HG02763 (cell line): ENCODE measurements at regions not wholly inside any gene's neighbourhood (a gene's known extent, or its start where the extent isn't known, plus 50 kb on each side); places are given as distances from the start of the nearest gene placed in this dataset.

Experiments used
- ATAC-seq: cut with Tn5 transposase; IDR thresholded peaks from one replicate; pipeline ENCODE4 v1.9.1; 2021; ENCODE audit warnings: mild to moderate bottlenecking, moderate library complexity; ENCODE audit not compliant: unreplicated experiment

DNA sequence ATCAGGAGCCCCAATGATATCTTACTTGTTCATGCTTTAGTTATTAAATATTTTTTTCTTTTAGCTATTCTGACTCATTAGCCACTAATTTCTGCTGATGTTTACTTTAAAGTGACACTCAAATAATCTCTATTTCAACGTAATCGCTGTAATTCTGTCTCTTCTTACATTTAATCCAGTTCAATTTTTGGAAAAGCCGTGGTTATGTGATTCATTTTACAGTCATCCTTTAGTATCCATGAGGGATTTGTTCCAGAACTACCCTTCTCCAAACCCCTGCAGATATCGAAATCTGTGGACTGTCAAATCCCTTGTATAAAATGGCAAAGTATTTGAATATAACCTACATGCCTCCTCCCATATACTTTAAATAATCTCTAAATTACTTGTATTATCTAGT is 1103.4 kb downstream of the LRFN5 start:
- ATAC-seq: no peak

DNA sequence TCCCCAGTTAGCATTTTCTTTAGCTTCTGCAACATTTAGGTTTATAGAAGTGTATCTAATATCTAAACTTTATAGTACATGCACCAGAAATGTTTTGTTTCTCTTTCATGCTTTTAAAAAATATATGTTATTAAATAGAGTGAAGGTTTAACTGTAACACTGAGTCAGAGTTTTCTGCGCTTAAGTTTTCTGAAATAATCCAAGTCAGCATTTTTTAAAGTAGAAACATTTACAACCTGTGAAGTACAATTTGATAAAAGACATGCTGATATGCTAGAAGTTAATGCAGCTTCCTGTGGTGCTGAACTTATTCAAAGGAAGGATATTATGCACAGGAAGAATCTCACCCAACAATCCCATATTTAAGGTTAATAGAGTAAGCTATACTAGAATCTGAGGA is 1096.8 kb downstream of the LRFN5 start:
- ATAC-seq: no peak

DNA sequence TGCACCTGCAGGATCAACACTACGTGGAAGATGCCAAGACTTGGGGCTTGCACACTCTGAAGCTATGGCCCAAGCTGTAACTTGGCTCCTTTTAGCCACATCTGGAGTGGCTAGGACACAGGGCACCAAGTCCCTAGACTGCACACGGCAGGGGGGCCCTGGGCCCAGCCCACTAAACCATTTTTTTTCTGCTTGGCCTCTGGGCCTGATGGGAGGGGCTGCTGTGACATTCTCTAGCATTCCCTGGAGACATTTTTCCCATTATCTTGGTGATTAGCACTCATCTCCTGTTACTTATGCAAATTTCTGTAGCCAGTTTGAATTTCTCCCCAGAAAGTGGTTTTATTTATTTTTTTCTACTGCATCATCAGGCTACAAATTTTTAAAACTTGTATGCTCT is 1080.7 kb downstream of the LRFN5 start:
- no peak for ATAC-seq

DNA sequence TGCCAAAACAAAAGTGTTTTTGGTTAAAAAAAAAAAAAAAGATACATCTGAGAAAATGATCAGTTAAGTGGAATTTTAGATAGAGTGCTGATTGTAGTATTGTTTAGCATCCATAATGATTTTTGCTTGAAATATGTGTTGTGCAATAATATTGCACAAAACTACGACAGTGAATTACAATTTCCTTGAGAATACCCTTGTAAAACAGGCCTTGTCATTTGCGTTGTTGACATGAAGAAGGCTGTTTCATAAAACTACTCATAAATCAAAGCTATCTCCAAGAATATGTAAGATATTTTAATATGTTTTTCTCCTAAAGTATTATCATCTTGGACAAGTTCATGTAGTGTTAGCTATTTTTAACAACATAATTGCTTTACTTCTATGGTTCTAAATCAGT is 1077.0 kb downstream of the LRFN5 start:
- ATAC-seq: no peak

DNA sequence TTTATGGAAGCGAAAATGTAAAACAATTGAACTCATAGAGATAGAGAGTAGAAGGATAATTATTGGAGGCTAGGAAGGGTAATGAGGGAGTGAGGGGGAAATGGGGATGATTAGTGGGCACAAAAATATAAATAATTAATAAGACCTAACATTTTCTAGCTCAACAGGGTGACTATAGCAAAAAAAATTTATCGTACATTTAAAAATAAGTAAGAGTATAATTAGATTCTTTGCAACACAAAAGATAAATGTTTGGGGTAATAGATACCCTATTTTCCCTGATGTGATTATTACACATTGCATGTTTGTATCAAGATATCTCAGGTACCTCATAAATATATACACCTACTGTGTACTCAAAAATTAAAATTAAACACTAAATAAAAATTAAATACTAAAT is 1070.0 kb downstream of the LRFN5 start:
- ATAC-seq: no peak

DNA sequence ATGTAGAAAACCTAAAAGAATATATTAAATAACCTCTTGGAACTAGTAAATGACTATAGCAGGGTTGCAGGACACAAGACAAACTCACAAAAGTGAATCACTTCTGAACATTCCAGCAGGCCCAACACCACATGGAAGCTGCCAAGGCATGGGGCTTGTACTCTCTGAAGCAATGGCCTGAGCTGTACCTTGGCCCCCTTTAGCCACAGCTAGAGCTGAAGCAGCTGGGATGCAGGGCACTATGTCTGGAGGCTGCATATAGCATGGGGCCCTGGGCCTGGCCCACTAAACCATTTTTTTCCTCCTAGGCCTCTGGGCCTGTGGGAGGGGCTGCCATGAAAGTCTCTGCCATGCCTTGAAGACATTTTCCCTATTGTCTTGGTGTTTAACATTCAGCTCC is 1067.3 kb downstream of the LRFN5 start:
- no peak for ATAC-seq

DNA sequence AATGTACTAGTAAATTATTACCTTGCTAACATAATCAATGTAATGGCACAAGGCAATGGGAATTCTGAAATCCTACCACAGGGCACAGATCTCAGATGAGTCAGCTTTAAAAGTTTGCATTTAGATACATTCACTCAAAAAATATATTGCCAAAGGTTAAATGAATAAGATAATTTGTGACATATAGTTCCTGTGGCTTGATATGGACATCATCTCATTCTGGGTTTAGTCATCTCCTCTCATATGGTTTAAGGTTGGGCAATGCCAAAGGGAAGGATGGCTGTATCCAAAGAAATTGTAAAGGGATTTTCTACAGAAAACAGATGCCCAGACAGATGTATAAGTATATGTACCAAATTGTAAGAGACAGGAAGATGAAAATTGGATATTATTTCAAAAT is 1065.0 kb downstream of the LRFN5 start:
- no peak for ATAC-seq

DNA sequence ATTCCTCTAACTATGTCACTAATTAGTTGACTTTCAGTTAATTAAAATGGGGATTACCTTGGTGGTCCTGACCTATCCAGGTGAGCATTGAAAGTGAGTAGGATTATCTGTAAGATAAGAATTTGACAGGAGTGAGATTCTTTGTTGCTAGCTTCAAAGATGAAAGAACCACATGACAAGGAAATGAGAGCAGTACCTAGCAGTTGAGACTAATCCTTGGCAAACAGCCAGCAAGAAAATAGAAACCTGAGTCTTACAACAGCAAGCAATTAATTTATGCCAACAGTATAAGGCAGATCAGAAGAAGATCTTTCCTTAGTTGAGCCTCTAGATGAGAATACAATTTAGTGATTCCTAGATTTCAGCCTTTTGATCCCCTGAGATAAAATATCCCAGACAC is 1058.4 kb downstream of the LRFN5 start:
- ATAC-seq: no peak

DNA sequence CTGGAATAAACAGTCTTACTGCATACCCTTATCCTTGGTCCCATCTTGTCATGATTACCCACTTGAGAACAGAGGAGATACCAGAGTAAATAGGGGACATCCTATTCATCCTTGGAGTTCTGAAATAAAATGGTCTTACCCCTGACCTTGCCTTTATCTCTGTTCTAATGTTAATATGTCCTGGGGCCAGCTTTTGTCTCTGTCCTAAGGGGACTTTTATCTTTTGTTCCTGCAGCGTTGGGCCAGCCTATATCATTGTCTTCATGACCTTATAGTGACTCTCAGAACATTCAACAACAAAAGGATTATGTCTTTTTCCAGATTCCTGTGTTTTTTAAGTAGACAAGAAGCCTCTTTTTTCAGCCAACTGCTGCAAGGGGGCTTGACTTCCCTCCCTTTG is 1057.5 kb downstream of the LRFN5 start:
- ATAC-seq: no peak

DNA sequence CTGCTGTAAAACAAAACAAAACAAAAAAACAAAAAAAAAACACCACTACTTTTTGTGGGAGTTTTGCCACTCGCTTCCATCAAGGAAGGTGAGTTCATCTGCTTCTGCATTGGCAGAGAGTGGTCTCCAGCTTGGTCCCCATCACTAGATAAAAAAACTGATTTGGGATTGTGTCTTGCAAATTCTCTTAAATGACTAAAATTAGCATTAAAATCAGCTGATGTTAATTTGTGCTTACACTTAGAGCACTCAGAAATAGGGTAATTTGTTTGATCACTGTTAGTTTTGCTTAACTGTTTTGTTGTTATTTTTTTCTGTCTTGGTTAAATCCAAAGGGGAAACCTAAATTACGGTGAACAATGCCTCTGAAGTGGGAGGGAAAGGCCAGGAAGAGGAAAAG is 1048.0 kb downstream of the LRFN5 start:
- ATAC-seq: no peak

DNA sequence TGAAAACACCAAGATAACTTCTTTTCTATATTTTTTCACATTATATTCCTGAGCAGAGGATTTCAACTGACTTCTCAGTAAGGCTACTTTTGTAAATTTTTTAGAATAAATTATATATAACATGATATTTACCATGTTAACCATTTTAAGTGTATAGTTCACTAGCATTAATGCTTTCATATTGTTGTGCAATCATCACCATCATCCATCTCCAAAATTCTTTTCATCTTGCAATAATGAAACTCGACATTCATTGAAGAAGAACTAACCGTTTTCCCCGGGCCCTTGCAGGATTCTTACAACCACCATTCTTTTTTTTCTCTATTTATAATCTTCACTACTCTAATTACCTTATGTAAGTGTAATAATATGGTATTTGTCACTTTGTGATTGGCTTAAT is 1036.1 kb downstream of the LRFN5 start:
- no peak for ATAC-seq

DNA sequence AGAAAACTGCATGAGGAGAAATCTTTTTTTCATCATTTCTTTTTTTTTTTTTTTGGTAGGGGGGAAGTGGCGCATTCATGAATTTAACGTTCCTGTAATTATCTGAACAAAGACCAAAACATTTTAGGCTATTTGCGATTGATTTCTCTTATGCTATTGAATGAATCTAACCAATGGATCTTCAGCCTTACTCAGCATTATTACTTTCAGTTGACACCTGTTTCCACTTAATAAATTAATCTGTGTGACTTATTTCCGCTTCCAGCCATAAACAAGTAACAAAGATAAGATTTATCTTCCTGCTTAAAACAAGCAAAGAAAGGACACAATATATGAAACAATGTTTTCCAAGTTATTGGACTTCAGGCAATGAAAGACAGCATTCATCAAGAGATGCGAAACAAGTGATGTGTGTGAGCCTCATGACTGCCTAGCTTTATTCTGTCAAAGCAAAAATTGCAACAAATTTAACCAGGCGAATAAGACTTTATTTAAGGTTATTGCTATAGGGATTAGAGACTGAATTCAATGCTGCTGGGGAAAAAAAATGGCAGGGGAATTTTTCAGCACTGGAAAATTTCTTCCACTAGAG is 1026.9 kb downstream of the LRFN5 start:
- ATAC-seq: no peak

DNA sequence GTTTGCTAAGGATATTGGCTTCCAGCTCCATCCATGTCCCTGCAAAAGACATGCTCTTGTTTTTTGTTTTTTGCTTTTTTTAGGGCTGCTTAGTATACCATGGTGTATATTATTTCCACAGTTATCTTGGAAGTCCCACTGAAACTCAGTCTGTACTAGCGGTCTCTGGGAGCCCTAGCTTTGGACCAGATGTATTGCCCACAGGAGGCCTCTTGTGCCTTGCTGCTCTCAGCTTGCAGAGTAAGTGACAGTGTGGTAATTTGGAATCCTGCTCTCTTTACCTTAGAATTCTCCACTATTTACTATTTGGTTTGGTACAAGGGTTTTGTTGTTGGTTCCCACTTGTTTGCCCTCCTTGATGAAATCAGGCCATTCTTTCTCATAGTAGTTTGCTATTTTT is 1022.9 kb downstream of the LRFN5 start:
- ATAC-seq: no peak

DNA sequence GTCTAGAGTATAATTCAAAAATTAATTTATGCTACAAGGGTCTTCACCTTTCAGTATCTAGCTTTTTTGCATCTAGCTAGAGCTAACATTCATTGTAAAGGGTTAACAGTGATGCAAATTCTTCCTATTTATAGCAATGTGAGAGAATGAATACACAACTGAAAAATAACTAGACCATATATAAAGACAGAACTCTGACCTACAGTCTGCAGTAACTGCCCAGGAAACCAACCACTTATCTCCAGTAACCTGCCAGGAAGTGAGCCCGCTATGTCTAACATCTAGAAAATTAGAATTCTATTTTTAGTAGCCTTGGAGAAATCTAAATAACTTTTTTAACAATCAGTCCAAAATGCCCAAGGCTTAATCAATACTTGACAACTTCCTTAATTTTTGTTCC is 1021.9 kb downstream of the LRFN5 start:
- no peak for ATAC-seq

DNA sequence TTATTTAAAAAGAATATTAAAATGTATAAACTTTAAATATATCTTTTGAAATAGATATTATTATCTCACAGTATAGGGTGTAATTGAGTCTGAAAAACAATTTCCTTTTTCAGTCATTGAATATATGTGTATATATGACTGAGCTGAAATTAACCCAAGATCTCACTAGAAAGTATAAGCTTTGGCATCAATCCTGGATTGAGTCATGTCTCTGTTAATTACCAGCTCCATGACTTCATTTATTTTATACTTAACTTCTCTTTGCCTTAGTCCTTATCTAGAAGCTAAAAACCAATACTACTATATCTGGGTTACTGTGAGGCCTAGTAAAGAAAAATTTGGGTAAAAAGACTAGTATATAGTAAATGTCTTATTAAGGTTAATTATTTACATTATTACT is 1020.3 kb downstream of the LRFN5 start:
- no peak for ATAC-seq

DNA sequence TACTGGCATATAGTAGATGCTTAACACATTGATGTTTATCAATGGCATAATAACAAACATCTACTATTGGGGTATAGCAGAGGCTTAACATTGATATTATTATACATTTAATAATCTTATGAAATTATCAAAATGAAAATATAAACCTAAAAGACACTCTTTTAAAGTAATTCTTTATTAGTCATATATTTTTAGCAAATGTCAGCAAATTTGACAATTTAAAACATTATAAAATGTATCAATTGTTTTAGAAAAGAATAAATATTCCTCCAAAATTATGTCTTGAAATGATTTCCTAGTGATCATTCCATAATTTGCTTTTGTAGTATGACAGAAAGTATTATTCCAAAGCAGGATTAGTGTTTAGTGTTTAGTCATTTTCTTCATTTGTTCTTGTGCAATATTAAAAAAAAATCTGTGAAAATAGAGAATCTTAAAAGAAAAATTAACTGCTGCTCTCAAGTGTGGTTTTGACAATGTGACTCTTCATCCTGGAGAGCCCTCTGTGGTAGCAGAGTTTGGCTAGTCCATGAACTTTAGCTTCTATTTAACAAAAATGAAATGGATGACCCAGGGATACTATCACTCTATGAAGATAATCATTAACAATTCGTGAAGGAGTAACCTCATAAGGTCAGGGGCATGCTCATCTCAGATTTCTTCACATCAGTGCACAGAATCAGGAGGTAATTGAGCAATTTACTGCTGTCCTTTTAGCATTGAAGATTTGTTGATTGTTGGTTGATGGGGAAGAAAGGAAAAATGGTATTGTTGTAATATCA is 1018.5 kb downstream of the LRFN5 start:
- ATAC-seq: no peak

DNA sequence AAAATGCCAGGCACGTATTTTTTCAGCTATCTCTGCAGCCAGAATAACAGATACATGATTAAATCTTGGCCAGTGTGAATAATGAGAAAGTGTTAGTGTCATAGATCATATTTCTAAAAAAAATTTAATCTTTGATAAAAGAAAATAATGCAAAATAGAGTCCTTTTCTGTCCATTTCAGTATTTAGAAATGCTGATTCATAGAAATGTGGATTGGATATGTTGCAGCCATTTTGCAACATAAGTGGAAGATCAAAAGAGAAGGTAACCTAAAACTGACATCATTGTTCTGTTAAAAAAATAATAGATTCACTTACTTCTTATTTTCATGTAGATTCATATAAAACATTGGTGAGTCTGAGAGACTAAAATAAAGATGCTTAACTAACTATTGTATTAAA is 1010.3 kb downstream of the LRFN5 start:
- ATAC-seq: no peak

DNA sequence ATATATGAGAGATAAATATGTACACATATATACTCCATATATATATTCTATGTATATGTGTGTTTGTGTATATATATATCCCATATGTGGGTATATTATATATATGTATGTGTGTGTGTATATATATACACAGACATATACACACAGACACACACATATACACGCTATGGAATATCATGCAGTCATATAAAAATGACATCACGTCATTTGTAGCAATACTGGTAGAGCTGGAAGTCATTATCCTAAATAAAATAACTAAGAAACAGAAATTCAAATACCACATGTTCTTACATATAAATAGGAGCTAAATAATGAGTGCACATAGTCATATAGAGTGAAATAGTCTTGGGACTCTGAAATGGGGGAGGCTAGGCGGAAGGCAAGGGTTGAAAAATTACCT is 1000.2 kb downstream of the LRFN5 start:
- ATAC-seq: no peak

DNA sequence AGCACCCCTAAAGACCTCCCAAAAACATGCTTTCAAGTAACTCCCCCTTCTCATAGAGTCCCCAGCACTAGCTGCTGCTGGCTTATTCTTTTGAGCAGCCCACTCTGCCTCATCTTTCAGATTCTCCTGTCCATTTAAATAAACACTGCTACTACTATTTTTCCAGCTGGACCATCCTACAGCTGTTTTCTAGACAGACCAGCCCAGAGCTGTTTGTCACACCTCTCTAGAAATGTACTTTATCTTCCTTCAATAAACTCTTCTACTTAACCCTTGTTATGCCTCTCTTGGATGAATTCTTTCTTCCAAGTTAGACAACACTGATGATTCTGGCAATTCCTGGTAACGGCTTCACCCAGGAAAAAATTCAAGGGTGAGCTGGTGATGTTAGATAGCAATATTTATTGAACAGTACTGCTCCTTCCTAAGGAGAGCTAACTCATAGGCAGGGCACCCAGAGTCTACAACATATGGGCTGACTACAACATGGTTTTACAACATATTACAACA is 995.7 kb downstream of the LRFN5 start:
- no peak for ATAC-seq

DNA sequence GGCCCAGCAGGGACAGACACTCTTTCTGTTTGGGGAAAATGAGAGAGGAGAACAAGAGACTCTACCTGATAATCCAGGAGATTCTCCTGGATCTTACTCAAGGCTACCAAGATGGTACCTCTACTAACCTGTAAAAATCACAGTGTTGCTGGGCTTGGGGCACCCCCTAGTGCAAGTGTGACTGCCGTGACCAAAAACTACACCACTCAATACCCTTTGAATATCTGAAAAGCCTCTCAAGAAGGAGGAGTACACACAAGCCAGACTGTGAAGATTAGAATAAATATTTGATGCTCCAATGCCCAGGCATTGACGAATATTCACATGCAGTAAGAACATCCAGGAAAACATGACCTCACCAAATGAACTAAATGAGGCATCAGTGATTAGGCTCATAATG is 965.4 kb downstream of the LRFN5 start:
- no peak for ATAC-seq

DNA sequence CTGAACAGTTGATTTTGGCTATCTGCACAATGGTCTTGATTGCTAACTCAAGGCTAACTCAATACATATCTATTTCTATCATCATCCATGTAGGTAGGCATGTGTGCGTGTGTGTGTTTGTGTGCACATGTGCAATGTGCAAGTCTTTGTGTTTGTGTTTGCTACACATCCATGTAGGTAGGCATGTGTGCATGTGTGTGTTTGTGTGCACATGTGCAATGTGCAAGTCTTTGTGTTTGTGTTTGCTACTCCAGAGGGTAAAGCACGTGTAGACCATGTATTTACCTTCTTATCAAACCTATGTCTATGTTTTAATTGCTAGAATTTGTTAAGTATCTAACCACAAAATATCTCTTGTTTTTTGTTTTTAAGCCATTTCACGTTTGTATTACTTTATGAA is 962.6 kb downstream of the LRFN5 start:
- no peak for ATAC-seq

DNA sequence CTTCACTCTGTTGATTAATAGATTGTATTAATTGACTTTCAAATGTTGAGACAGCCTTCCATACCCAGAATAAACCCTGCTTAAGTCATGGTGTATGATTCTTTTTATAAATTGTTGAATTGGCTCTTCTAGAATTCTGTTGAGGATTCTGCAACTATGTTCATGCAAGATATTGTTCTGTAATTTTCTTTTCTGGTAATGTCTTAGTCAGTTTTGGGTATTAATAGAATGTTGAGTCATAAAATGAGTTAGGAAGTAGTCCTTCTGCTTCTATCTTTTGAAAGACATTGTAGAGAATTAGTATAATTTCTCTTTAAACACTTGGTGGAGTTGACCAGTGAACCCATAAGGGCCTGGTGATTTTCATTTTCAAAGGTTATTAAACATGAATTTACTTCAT is 958.9 kb downstream of the LRFN5 start:
- ATAC-seq: no peak

DNA sequence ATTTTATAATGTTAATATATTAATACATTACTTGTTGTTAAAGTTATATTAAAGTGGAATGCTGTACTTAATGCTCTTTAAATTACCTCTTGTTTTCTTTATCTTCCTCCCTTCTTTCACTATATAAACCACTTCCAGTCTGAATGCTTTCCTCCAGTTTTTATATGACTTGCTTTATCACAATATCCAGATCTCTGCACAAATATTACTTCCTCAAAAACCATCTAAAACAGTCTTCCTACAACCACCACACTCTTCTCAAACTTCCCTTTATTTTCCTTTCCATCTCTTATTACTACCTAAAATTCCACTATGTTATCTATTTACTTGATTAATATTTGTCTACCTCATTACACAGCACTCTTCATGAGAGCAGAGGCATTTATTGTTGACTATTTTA is 956.6 kb downstream of the LRFN5 start:
- ATAC-seq: no peak
